ENCODE measurements at regions not wholly inside any gene's neighbourhood (a gene's known extent, or its start where the extent isn't known, plus 50 kb on each side); places are given as distances from the start of the nearest gene placed in this dataset.

DNA sequence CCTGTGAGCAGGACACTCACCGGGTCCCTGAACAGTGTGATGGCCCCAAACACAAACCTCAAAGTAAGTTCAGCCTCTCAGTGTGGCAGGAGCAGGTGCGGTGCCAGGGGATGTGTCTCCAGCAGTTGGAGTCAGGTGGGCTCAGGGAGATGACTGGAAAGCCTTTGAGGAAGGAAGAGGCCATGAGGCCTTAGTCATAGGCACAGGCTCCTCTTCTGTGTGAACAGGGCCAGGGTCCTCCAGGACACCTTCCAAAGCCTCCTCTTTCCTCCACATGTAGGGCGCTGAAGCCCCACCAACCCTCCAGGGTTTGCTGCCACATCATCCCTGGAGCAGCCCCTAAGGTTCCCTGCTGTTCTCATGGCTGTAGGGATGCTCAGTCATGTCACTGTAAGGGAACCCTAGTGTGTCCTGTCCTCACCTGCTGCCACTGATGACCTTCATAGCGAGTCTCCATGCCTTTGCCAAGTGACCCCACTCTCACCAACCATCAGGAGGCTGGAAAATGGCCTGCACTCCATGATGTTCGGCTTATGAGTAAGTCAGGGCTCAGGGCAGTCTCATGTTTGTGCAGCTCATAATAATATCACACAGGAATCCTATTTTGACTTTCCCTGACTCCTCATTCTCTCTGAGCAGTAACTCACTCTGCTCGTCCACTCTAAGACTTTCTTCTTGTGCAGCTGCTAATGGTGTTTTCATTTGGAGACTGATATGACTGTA lies 1152.9 kb downstream of the RPIA start:
- TF ChIP-seq POLR2A (IDR thresholded peaks at IDR 0.05), result no peak
- no peak for TF ChIP-seq CTCF (IDR thresholded peaks at IDR 0.05)

All from adrenal gland (tissue), 5 donors.